Ishikawa (cell line): ENCODE measurements at regions not wholly inside any gene's neighbourhood (a gene's known extent, or its start where the extent isn't known, plus 50 kb on each side); places are given as distances from the start of the nearest gene placed in this dataset.

Experiments used
- CREB1 ChIP-seq: IDR thresholded peaks from 2 replicates; pipeline ENCODE4 v1.6.1; 2012; ENCODE audit warnings: low read depth
- EP300 ChIP-seq: IDR thresholded peaks from 2 replicates; pipeline ENCODE4 v1.6.1; 2012; ENCODE audit warnings: borderline replicate concordance
- FOXM1 ChIP-seq: IDR thresholded peaks from 2 replicates; pipeline ENCODE4 v1.6.1; 2012; ENCODE audit warnings: low read depth, borderline replicate concordance
- MAX ChIP-seq: IDR thresholded peaks from 2 replicates; pipeline ENCODE4 v1.6.1; 2012
- RAD21 ChIP-seq: IDR thresholded peaks from 2 replicates; pipeline ENCODE4 v1.6.1; 2012; ENCODE audit warnings: low read depth
- TAF1 ChIP-seq: IDR thresholded peaks from 2 replicates; pipeline ENCODE4 v1.6.1; 2012; ENCODE audit warnings: low read depth, mild to moderate bottlenecking
- USF1 ChIP-seq: IDR thresholded peaks from 2 replicates; pipeline ENCODE4 v1.6.1; 2012
- YY1 ChIP-seq: IDR thresholded peaks from 2 replicates; pipeline ENCODE4 v1.6.1; 2012; ENCODE audit warnings: low read depth
- ZBTB7A ChIP-seq: IDR thresholded peaks from 2 replicates; pipeline ENCODE4 v1.6.1; 2012; ENCODE audit warnings: low read depth

GRCh38 chr1:200471739-200472138, 61.9 kb upstream of the ZNF281 start:
- TF ChIP-seq MAX, result no peak
- TF ChIP-seq EP300, result no peak
- TF ChIP-seq FOXM1, result no peak
- TF ChIP-seq USF1, result no peak
- TF ChIP-seq CREB1, result no peak
- TF ChIP-seq YY1, result no peak
- TF ChIP-seq TAF1, result no peak
- no peak for TF ChIP-seq ZBTB7A
- no peak for TF ChIP-seq RAD21
